ENCODE measurements at regions not wholly inside any gene's neighbourhood (a gene's known extent, or its start where the extent isn't known, plus 50 kb on each side); places are given as distances from the start of the nearest gene placed in this dataset.
"Not testable (repeated sequence)": the region's sequence is repeated elsewhere in the genome, so short reads cannot be mapped to it uniquely, and the experiment has no call there.

DNA sequence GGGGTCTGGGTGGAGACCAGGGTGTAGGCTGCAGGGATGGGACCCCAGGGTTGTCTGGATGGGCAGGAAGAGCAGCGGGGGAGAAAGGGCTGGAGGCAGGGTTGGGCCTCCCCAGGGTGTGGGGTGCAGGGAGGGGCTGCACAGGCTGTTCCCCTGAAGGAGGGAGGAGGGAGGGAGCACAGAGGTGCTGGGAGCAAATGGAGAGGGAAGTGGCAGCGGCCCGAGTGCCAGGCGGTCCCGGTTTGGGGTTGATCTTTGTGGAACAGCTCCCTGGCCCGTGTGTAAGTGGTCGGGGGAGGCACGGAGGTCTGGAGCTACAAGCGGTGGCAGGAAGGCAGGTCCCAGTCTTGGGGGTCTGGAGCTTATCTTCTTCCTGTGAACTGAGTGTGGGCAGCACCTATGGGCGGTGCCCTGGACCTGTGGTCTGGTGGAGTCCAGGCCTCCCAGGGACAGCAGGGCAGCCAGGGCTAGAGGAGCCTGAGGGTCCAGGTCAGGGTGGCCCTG lies 391.6 kb downstream of the TMEM121 start:
- no peak overlapping the region for H3K9ac ChIP-seq (ENCODE audit: low read length)
- TF ChIP-seq EZH2phosphoT487 (IDR thresholded peaks at IDR 0.05; ENCODE audit: borderline replicate concordance, low read length) (no peak), EZH2 (IDR thresholded peaks at IDR 0.05; ENCODE audit: low read length, unreplicated experiment) (no peak)
- TF ChIP-seq, protein P1, sequence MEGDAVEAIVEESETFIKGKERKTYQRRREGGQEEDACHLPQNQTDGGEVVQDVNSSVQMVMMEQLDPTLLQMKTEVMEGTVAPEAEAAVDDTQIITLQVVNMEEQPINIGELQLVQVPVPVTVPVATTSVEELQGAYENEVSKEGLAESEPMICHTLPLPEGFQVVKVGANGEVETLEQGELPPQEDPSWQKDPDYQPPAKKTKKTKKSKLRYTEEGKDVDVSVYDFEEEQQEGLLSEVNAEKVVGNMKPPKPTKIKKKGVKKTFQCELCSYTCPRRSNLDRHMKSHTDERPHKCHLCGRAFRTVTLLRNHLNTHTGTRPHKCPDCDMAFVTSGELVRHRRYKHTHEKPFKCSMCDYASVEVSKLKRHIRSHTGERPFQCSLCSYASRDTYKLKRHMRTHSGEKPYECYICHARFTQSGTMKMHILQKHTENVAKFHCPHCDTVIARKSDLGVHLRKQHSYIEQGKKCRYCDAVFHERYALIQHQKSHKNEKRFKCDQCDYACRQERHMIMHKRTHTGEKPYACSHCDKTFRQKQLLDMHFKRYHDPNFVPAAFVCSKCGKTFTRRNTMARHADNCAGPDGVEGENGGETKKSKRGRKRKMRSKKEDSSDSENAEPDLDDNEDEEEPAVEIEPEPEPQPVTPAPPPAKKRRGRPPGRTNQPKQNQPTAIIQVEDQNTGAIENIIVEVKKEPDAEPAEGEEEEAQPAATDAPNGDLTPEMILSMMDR (conservative IDR thresholded peaks at IDR 0.05; ENCODE audit: low read depth, low read length) = no peak
- no peak overlapping the region for H2AFZ ChIP-seq (ENCODE audit: low read length)
- H3K36me3 ChIP-seq (ENCODE audit: low read depth, low read length) = no peaks in the 10 kb centered on the region
- no peak overlapping the region for H3K27ac ChIP-seq (ENCODE audit: low read length)
- no peaks in the 10 kb centered on the region for H3K79me2 ChIP-seq (ENCODE audit: low read length)
- no peak overlapping the region for H3K4me2 ChIP-seq (ENCODE audit: low read length)
- ATAC-seq (no peak), DNase-seq (no peak)
- no TSS peak for BruUV-seq (replicated peaks)
- no peaks in the 10 kb centered on the region for H3K9me2 ChIP-seq (replicated peaks; ENCODE audit: low read length)
- H3F3A ChIP-seq (ENCODE audit: low read length, unreplicated experiment) = no peaks in the 10 kb centered on the region
- H3K9me3 ChIP-seq (ENCODE audit: low read length) = no peaks in the 10 kb centered on the region
- H4K20me1 ChIP-seq (ENCODE audit: low read length) = no peaks in the 10 kb centered on the region
- no peaks in the 10 kb centered on the region for H3K4me1 ChIP-seq (ENCODE audit: insufficient read depth, low read length)
- ChIA-PET POLR2A (ENCODE audit: unreplicated experiment) (no interaction called here), CTCF (no interaction called here)
- no peak overlapping the region for H3K4me3 ChIP-seq (ENCODE audit: low read length)
- intact Hi-C loops (cut with micrococcal nuclease) = no loop called here
- H3K27me3 ChIP-seq (ENCODE audit: low read length) = no peaks in the 10 kb centered on the region

DNA sequence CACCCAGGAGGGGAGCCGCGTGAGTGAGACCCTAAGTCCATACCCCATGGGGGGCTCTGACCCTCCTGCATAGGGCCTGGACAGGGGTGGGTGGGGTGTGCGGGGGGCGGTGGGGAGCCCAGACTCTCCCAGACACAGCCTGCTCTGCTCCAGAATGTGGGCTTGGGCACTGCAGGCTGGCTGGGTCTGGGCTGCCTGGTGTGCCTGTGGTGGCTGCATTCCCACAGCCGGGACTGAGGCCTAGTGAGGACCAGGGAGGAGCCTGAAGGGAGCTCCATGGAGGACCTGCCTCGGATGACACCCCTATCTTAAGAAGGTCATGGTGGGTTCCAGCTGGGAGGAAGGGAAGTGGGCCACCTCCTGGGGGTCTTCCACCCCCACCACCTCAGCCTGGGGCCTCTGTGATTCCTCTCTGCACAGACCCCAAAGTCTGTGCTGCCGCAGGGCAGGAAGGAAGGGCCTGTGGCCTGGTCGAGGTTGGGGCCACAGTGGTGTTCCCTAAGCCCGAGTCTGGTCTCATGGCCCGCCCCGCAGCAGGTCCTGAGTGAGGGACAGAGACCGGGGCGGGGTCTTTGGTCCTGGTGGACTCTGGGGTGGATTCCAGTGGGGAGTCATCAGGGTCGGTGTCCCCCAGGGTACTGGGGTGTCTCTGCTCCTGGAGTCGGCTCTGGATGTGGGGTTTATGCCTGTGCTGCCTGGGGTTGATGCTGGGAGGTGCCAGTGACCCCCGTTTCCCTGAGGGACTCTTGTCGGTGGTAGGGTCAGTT lies 392.3 kb downstream of the TMEM121 start:
- no peak for ATAC-seq
- Histone ChIP-seq H4K20me1 (ENCODE audit: low read length) (no peaks in the 10 kb centered on the region), H3K4me1 (ENCODE audit: insufficient read depth, low read length) (no peaks in the 10 kb centered on the region), H3K9me3 (ENCODE audit: low read length) (no peaks in the 10 kb centered on the region), H3F3A (ENCODE audit: low read length, unreplicated experiment) (no peaks in the 10 kb centered on the region), H2AFZ (ENCODE audit: low read length) (no peak overlapping the region), H3K79me2 (ENCODE audit: low read length) (no peaks in the 10 kb centered on the region), H3K9me2 (replicated peaks; ENCODE audit: low read length) (no peaks in the 10 kb centered on the region), H3K27ac (ENCODE audit: low read length) (no peak overlapping the region), H3K4me2 (ENCODE audit: low read length) (no peak overlapping the region), H3K9ac (ENCODE audit: low read length) (no peak overlapping the region), H3K4me3 (ENCODE audit: low read length) (no peak overlapping the region), H3K36me3 (ENCODE audit: low read depth, low read length) (no peaks in the 10 kb centered on the region), H3K27me3 (ENCODE audit: low read length) (no peaks in the 10 kb centered on the region)
- TF ChIP-seq EZH2phosphoT487 (IDR thresholded peaks at IDR 0.05; ENCODE audit: borderline replicate concordance, low read length) = no peak
- intact Hi-C loops (cut with micrococcal nuclease) = no loop called here
- CTCF ChIA-PET = no interaction called here
- no peak for DNase-seq
- POLR2A ChIA-PET (ENCODE audit: unreplicated experiment) = no interaction called here
- BruUV-seq (replicated peaks) = no TSS peak

DNA sequence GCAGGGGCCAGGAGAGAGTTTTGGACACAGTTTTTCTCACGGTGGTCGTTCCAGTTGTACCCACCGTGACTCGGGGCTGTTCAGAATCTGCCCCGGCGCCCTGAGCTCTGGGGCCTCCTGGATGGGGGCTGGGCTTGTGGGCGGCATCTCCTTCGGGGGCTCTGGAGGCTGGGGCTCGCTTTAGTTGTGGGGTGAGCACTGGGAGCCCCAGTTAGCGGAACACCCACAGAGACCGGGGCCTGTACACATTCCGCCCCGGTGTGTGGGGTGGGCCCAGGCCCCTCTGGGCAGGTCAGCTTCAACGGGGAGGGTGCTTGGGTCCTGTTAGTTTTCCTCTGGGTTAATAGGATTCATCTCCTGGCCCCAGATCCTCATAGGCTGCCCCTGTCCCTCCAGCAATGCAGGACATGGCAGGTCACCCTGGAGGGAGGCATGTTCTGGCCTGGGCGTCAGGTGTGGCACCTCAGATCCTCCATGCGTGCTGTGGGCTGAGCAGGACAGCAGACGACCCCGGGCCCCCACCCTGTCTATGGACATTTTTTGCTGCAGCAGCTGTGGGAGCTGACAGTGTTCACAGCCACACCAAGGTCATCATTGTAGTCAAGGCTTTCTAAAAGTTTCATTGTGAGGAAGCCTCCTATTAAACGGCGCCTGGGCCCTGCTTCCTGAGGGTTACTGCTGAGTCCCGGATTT lies 393.2 kb downstream of the TMEM121 start:
- H3K27ac ChIP-seq (ENCODE audit: low read length) = no peak overlapping the region
- POLR2A ChIA-PET (ENCODE audit: unreplicated experiment) = no interaction called here
- no peaks in the 10 kb centered on the region for H3K27me3 ChIP-seq (ENCODE audit: low read length)
- H3K36me3 ChIP-seq (ENCODE audit: low read depth, low read length) = no peaks in the 10 kb centered on the region
- BruUV-seq (replicated peaks) = no TSS peak
- no peaks in the 10 kb centered on the region for H3K79me2 ChIP-seq (ENCODE audit: low read length)
- no peak overlapping the region for H2AFZ ChIP-seq (ENCODE audit: low read length)
- no peak for ATAC-seq
- H3K4me2 ChIP-seq (ENCODE audit: low read length) = no peak overlapping the region
- intact Hi-C loops (cut with micrococcal nuclease) = no loop called here
- no peaks in the 10 kb centered on the region for H4K20me1 ChIP-seq (ENCODE audit: low read length)
- TF ChIP-seq EZH2phosphoT487 (IDR thresholded peaks at IDR 0.05; ENCODE audit: borderline replicate concordance, low read length) (no peak), EZH2 (IDR thresholded peaks at IDR 0.05; ENCODE audit: low read length, unreplicated experiment) (no peak)
- TF ChIP-seq, protein P1 (conservative IDR thresholded peaks at IDR 0.05; ENCODE audit: low read depth, low read length) = no peak
- no peaks in the 10 kb centered on the region for H3K9me2 ChIP-seq (replicated peaks; ENCODE audit: low read length)
- no peaks in the 10 kb centered on the region for H3K9me3 ChIP-seq (ENCODE audit: low read length)
- H3K4me3 ChIP-seq (ENCODE audit: low read length) = no peak overlapping the region
- no peak for DNase-seq
- CTCF ChIA-PET = no interaction called here
- no peak overlapping the region for H3K9ac ChIP-seq (ENCODE audit: low read length)
- H3F3A ChIP-seq (ENCODE audit: low read length, unreplicated experiment) = no peaks in the 10 kb centered on the region
- H3K4me1 ChIP-seq (ENCODE audit: insufficient read depth, low read length) = no peaks in the 10 kb centered on the region

DNA sequence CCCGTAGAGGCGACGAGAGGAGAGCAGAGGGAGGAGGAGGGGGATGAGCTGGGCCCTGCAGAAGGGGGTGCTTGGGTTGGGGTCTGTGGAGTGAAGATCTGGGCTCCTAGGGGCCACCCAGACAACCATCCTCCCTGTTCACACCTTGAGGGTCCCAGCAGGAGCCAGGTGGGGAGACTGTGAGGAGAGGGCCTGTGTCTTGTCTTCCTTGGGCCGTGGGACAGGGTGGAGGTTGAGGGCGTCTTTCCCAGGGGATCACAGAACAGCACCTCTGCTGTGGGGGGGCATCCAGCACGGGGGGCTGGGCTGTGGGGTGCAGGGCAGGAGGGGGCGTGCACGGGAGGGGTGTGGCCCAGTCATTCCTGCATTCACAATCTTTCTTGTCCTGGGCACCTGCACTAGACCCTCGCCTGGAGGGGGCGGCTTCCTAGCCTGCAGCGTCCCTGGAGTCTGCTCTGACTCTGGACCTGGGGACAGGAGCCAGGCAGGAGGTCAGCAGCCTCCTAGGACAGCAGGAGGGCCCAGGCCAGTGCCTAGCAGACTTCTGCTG lies 393.8 kb downstream of the TMEM121 start:
- H4K20me1 ChIP-seq (ENCODE audit: low read length); BruUV-seq (replicated peaks); POLR2A ChIA-PET (ENCODE audit: unreplicated experiment); H3K9me2 ChIP-seq (replicated peaks; ENCODE audit: low read length); H3K9me3 ChIP-seq (ENCODE audit: low read length); ATAC-seq; H3K4me2 ChIP-seq (ENCODE audit: low read length); CTCF ChIA-PET; H3K4me3 ChIP-seq (ENCODE audit: low read length); H3K9ac ChIP-seq (ENCODE audit: low read length); H3K27ac ChIP-seq (ENCODE audit: low read length); H3K27me3 ChIP-seq (ENCODE audit: low read length); H3K36me3 ChIP-seq (ENCODE audit: low read depth, low read length); DNase-seq; H2AFZ ChIP-seq (ENCODE audit: low read length); H3K79me2 ChIP-seq (ENCODE audit: low read length); H3F3A ChIP-seq (ENCODE audit: low read length, unreplicated experiment); H3K4me1 ChIP-seq (ENCODE audit: insufficient read depth, low read length); intact Hi-C loops (cut with micrococcal nuclease): not testable (repeated sequence)
